Esophagus (tissue), 2 donors: ENCODE measurements at regions not wholly inside any gene's neighbourhood (a gene's known extent, or its start where the extent isn't known, plus 50 kb on each side); places are given as distances from the start of the nearest gene placed in this dataset.
"Not testable (repeated sequence)": the region's sequence is repeated elsewhere in the genome, so short reads cannot be mapped to it uniquely, and the experiment has no call there.

Experiments used
- H3K27ac ChIP-seq, 2 donors: one replicate each; pipeline ENCODE4 v1.5.1; 2013; ENCODE audit warnings: low read depth in 2 of 2, mild to moderate bottlenecking in 2 of 2, inconsistent platforms in 1 of 2, low read length in 1 of 2, moderate library complexity in 1 of 2
- H3K27me3 ChIP-seq, 2 donors: one replicate each; pipeline ENCODE4 v1.6.1; 2013; ENCODE audit warnings: low read length in 2 of 2, control low read depth in 1 of 2, mild to moderate bottlenecking in 1 of 2; ENCODE audit not compliant: insufficient read depth in 2 of 2, control insufficient read depth in 1 of 2
- H3K36me3 ChIP-seq, 2 donors: one replicate each; pipeline ENCODE4 v1.6.1; 2013; ENCODE audit warnings: low read length in 1 of 2; ENCODE audit not compliant: control insufficient read depth in 2 of 2, insufficient read depth in 2 of 2
- H3K4me1 ChIP-seq, 2 donors: one replicate each; pipeline ENCODE4 v1.6.1; 2013; ENCODE audit warnings: low read length in 1 of 2; ENCODE audit not compliant: control insufficient read depth in 2 of 2, insufficient read depth in 2 of 2
- H3K4me3 ChIP-seq, 2 donors: one replicate each; pipeline ENCODE4 v1.5.1; 2013; ENCODE audit warnings: low read length in 2 of 2, mild to moderate bottlenecking in 2 of 2, low read depth in 1 of 2, moderate library complexity in 1 of 2
- H3K9me3 ChIP-seq, 2 donors: one replicate each; pipeline ENCODE4 v1.6.1; 2013; ENCODE audit warnings: mild to moderate bottlenecking in 2 of 2, low read depth in 1 of 2, low read length in 1 of 2, moderate library complexity in 1 of 2; ENCODE audit not compliant: control insufficient read depth in 2 of 2, insufficient read depth in 1 of 2
- WGBS, 2 donors: extraction: QIAGEN DNeasy Blood & Tissue Kit; methylation state at CpG; one replicate each; pipeline ENCODE4 v1.1.7; 2013; 5-methylcytosine and 5-hydroxymethylcytosine counted together
- donor health status: healthy with polysubstance abuse.
- donor health status: Bipolar disorder and iron deficiency.

DNA sequence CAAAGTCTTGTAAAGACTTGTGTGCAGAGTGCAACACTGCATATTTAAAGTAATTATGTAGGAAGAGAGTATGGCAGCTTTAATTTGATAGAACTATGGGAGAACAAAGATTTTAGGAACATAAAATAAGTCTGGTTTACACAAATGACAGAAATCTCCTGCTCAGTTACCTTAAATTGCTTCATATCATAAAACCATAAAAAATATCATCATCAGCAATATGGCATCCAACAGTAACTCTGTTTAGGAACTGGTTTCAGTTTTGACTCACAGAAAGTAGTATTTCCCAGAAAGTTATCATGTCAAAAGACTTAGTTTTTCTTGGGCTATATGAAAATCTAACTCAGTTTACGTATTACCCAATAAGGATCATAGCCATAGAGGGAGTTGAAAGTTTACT lies 292.1 kb upstream of the PMFBP1 start:
- 90 to 95% methylated on average over 1 of the region's 1 CpG for WGBS, 2 donors
- Histone ChIP-seq H3K36me3 (no peaks in the 10 kb centered on the region), H3K4me1 (no peaks in the 10 kb centered on the region), H3K9me3 (no peaks in the 10 kb centered on the region), H3K27me3 (no peaks in the 10 kb centered on the region), H3K4me3 (no peak overlapping the region), H3K27ac (no peak overlapping the region)

DNA sequence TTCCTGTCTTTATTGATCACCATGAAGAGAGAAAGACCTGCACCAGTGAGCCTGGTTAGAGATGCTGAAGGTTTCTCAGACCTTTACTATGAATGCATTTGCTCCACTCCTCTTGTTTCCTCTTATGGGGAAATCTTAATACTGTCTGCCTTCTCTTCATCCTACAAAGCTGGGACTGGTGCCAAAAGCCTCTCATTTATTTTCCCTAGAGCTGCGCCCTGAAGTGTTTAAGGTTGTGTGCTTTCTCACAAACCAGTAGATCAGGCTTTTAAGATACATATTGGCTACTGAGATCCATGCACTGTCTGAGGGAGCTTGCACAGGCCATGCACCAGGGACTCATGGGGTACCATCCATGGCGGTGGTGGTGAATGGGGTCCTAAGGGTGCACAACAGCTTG lies 286.1 kb upstream of the PMFBP1 start:
- Histone ChIP-seq H3K27ac (no peak overlapping the region), H3K4me1 (no peaks in the 10 kb centered on the region), H3K9me3 (peaks cover 3 to 6% of the 10 kb centered on the region in 2 donors), H3K36me3 (no peaks in the 10 kb centered on the region), H3K27me3 (no peaks in the 10 kb centered on the region), H3K4me3 (no peak overlapping the region)
- WGBS, 2 donors: 80 to 88% methylated on average over 2 of the region's 2 CpGs

- H3K9me3 ChIP-seq: peaks cover 3 to 6% of the 10 kb centered on the region in 2 donors
- H3K4me3 ChIP-seq: no peak overlapping the region
- no peaks in the 10 kb centered on the region for H3K4me1 ChIP-seq
- no peaks in the 10 kb centered on the region for H3K36me3 ChIP-seq
- WGBS, 2 donors: 90 to 93% methylated on average over 4 of the region's 4 CpGs
- no peaks in the 10 kb centered on the region for H3K27me3 ChIP-seq
- H3K27ac ChIP-seq: no peak overlapping the region
Measured at GRCh38 chr16:72457243-72457940, 285.4 kb upstream of the PMFBP1 start.

GRCh38 chr16:72455743-72456659 lies 284.0 kb upstream of the PMFBP1 start:
- WGBS, 2 donors: 73 to 78% methylated on average over 2 of the region's 2 CpGs
- Histone ChIP-seq H3K4me3 (no peak overlapping the region), H3K27me3 (no peaks in the 10 kb centered on the region), H3K9me3 (peaks cover 3 to 6% of the 10 kb centered on the region in 2 donors), H3K4me1 (no peaks in the 10 kb centered on the region), H3K27ac (no peak overlapping the region), H3K36me3 (no peaks in the 10 kb centered on the region)

- H3K4me3 ChIP-seq, H3K27me3 ChIP-seq, H3K4me1 ChIP-seq, H3K9me3 ChIP-seq, H3K27ac ChIP-seq, H3K36me3 ChIP-seq: not testable (repeated sequence)
- 92 to 96% methylated on average over 9 of the region's 9 CpGs for WGBS, 2 donors
Measured at GRCh38 chr16:72453856-72454255, 281.9 kb upstream of the PMFBP1 start.

DNA sequence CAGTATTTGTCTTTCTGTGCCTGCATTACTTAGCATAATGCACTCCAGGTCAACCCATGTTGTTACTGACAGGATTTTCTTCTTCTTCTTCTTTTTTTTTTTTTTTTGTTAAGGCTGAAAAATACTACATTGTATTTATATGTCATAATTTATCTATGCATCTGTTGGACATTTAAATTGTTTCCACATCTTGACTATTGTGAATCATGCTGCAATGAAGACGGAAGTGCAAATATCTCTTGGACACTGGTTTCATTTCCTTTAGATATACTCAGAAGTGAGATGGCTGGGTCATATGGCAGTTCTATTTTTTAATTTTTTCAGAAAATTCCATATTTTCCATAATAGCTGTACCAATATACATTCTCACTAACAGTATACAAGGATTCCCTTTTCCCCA lies 272.7 kb upstream of the PMFBP1 start:
- Histone ChIP-seq H3K4me3 (no peak overlapping the region), H3K27me3 (no peaks in the 10 kb centered on the region), H3K36me3 (no peaks in the 10 kb centered on the region), H3K9me3 (no peaks in the 10 kb centered on the region), H3K4me1 (no peaks in the 10 kb centered on the region), H3K27ac (no peak overlapping the region)
- 80 to 91% methylated on average over 1 of the region's 1 CpG for WGBS, 2 donors

- 79 to 83% methylated on average over 1 of the region's 1 CpG for WGBS, 2 donors
- Histone ChIP-seq H3K27me3 (no peaks in the 10 kb centered on the region), H3K4me3 (no peak overlapping the region), H3K27ac (no peak overlapping the region), H3K36me3 (no peaks in the 10 kb centered on the region), H3K4me1 (no peaks in the 10 kb centered on the region), H3K9me3 (no peaks in the 10 kb centered on the region)
Measured at GRCh38 chr16:72443809-72444208, 271.9 kb upstream of the PMFBP1 start.

DNA sequence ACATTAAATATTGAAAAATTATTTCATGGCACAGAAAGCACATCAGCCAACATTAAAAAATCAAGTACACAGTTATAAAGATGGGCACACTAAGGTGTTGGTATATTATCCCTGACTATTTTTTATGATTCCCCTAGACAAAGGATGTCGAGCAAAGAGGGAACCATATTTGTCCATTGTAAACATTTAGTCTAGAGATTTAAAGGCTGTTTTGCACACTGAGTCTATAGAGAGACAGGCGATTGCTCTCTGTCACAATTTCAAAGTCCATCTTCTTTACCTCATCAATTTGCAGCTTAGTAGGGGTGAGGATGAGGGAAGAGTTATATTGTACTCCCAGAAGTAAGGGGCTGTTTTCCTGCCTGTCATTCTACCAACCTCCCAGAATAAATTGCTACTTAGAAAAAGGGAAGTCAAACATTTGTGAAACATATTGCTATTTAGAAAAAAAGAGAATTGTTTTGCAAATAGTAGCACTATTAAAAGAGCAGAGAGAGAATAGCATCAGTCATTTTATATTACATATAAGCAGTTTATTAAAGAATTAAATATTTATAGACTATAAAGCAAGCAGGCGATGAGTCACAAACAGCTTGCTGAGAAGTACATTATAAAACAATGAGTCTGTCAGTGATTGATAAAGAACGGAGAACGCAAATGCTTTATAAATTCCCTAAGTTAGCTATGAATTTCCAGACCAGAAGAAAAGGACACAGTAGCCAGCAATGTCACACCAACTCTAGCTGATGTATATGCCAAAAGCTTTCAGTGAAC lies 270.6 kb upstream of the PMFBP1 start:
- 60 to 72% methylated on average over 5 of the region's 5 CpGs for WGBS, 2 donors
- Histone ChIP-seq H3K27me3 (no peaks in the 10 kb centered on the region), H3K27ac (no peak overlapping the region), H3K4me1 (no peaks in the 10 kb centered on the region), H3K4me3 (no peak overlapping the region), H3K9me3 (no peaks in the 10 kb centered on the region), H3K36me3 (no peaks in the 10 kb centered on the region)

DNA sequence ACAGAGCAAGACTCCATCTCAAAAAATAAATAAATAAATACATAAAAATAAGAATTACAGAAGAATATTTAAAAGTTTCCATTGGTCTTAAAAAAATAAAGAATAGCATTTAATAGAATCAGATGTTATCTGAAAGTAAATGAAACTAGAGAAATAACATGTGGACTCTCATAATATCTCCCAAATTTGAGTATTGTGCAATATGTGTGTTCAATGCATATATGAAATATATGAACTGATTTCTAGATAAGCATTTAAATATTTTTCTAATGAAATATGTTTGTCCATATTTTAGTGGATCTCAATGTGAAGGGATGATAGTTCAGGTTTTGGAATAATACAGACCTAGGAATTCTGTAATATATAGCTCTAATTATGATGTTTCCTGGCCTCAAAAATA lies 265.9 kb upstream of the PMFBP1 start:
- H3K36me3 ChIP-seq: no peaks in the 10 kb centered on the region

More for the DNA sequence above, 265.9 kb upstream of the PMFBP1 start:
- Histone ChIP-seq H3K4me1 (no peaks in the 10 kb centered on the region), H3K9me3 (no peaks in the 10 kb centered on the region), H3K27me3 (no peaks in the 10 kb centered on the region), H3K4me3 (no peak overlapping the region), H3K27ac (no peak overlapping the region)
